Calu3 (cell line): ENCODE measurements at regions not wholly inside any gene's neighbourhood (a gene's known extent, or its start where the extent isn't known, plus 50 kb on each side); places are given as distances from the start of the nearest gene placed in this dataset.

Experiments
- BruUV-seq: library from RNA; stranded (reverse); fragments of 400-500 nt; replicated peaks from 2 replicates; lab custom pipeline; 2021; lab: Mats Ljungman, UMichigan
- CTCF ChIA-PET: fragments of 300-600 bp; sonication (Branson Sonifier 250); formaldehyde crosslinking; loops from one replicate; lab custom pipeline; 2022; ENCODE audit warnings: antibody characterized with exemption; lab: Charles Lee
- DNase-seq: peaks from one replicate; pipeline ENCODE4 v3.0.0; 2022
- H3K27ac Mint-ChIP-seq: one replicate; pipeline ENCODE4 v1.8.0; 2022; ENCODE audit warnings: mixed read lengths; ENCODE audit not compliant: unreplicated experiment
- H3K27me3 Mint-ChIP-seq: one replicate; pipeline ENCODE4 v1.8.0; 2022; ENCODE audit warnings: mixed read lengths; ENCODE audit not compliant: unreplicated experiment
- H3K36me3 Mint-ChIP-seq: one replicate; pipeline ENCODE4 v1.8.0; 2022; ENCODE audit warnings: mild to moderate bottlenecking, moderate library complexity, mixed read lengths; ENCODE audit not compliant: insufficient read depth, unreplicated experiment
- H3K4me1 Mint-ChIP-seq: one replicate; pipeline ENCODE4 v1.8.0; 2022; ENCODE audit warnings: mild to moderate bottlenecking, low read depth, mixed read lengths; ENCODE audit not compliant: unreplicated experiment
- H3K4me3 Mint-ChIP-seq: one replicate; pipeline ENCODE4 v1.8.0; 2022; ENCODE audit warnings: mild to moderate bottlenecking, low read depth, moderate library complexity, mixed read lengths; ENCODE audit not compliant: unreplicated experiment
- H3K9me3 Mint-ChIP-seq: one replicate; pipeline ENCODE4 v1.8.0; 2022; ENCODE audit warnings: low read depth, mixed read lengths; ENCODE audit not compliant: unreplicated experiment
- intact Hi-C: fragments of 100-400 bp; cut with micrococcal nuclease; formaldehyde crosslinking; loops from one replicate; pipeline ENCODE4 v1.10.0; 2022; ENCODE audit not compliant: unreplicated experiment
- TF ChIP-seq, protein P1 (sequence below): fragments of 200-600 bp; IDR thresholded peaks from one replicate; pipeline ENCODE4 v1.8.0; 2022; ENCODE audit warnings: antibody characterized with exemption; ENCODE audit not compliant: unreplicated experiment

DNA sequence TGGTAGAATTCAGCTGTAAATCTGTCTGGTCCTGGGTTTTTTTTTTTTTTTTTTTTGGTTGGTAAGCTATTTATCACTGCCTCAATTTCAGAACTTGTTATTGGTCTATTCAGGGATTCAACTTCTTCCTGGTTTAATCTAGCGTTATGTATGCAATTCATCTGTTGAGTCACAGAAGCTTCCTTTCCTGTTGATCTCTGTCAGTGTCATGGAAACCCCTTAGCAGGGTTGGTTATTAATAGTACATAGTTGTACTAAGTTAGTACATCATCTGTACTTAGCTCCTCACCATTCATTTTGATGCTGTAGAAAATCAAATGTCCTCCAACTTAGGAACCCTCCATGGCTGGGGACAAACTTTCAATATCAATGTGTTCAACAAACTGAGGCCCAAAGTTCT lies 51.0 kb upstream of the BARHL2 start:
- CTCF ChIA-PET = no interaction called here
- no peak for DNase-seq
- peaks cover 18% of the 10 kb centered on the region for H3K27me3 Mint-ChIP-seq
- no peak overlapping the region for H3K27ac Mint-ChIP-seq
- TF ChIP-seq, protein P1, sequence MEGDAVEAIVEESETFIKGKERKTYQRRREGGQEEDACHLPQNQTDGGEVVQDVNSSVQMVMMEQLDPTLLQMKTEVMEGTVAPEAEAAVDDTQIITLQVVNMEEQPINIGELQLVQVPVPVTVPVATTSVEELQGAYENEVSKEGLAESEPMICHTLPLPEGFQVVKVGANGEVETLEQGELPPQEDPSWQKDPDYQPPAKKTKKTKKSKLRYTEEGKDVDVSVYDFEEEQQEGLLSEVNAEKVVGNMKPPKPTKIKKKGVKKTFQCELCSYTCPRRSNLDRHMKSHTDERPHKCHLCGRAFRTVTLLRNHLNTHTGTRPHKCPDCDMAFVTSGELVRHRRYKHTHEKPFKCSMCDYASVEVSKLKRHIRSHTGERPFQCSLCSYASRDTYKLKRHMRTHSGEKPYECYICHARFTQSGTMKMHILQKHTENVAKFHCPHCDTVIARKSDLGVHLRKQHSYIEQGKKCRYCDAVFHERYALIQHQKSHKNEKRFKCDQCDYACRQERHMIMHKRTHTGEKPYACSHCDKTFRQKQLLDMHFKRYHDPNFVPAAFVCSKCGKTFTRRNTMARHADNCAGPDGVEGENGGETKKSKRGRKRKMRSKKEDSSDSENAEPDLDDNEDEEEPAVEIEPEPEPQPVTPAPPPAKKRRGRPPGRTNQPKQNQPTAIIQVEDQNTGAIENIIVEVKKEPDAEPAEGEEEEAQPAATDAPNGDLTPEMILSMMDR = no peak
- H3K9me3 Mint-ChIP-seq = no peaks in the 10 kb centered on the region
- H3K36me3 Mint-ChIP-seq = no peaks in the 10 kb centered on the region
- H3K4me3 Mint-ChIP-seq = no peak overlapping the region
- no peaks in the 10 kb centered on the region for H3K4me1 Mint-ChIP-seq
- intact Hi-C loops = no loop called here
- BruUV-seq = no TSS peak
